ENCODE measurements at regions not wholly inside any gene's neighbourhood (a gene's known extent, or its start where the extent isn't known, plus 50 kb on each side); places are given as distances from the start of the nearest gene placed in this dataset.

- TF ChIP-seq CTCF (IDR thresholded peaks at IDR 0.05) (no peak), POLR2A (IDR thresholded peaks at IDR 0.05; ENCODE audit: low read depth) (no peak)
Measured at GRCh38 chr5:15020736-15021135, 149.2 kb upstream of the ANKH start.

Measured in esophagus muscularis mucosa (tissue), 3 donors.